ENCODE measurements at regions not wholly inside any gene's neighbourhood (a gene's known extent, or its start where the extent isn't known, plus 50 kb on each side); places are given as distances from the start of the nearest gene placed in this dataset.

- no CpG with 5 or more reads among the region's 3 CpGs for WGBS (ENCODE audit: extremely low coverage, insufficient read length, low lambda C conversion rate)
- Histone ChIP-seq H3K4me1 (ENCODE audit: insufficient read depth, low read length) (no peaks in the 10 kb centered on the region), H3K14ac (ENCODE audit: insufficient read depth, low read length) (no peak overlapping the region), H4K91ac (ENCODE audit: insufficient read length, low read depth, low read length) (no peak overlapping the region), H3K27me3 (ENCODE audit: insufficient read depth, low read length) (no peaks in the 10 kb centered on the region), H3K23ac (ENCODE audit: insufficient read length, low read depth, low read length) (no peak overlapping the region), H4K5ac (ENCODE audit: insufficient read length, low read depth, low read length) (no peak overlapping the region), H2AFZ (ENCODE audit: low read length) (no peak overlapping the region), H2AK5ac (ENCODE audit: insufficient read length, low read length) (no peak overlapping the region), H3K27ac (ENCODE audit: insufficient read length, low read depth, low read length) (no peak overlapping the region), H2BK12ac (ENCODE audit: insufficient read length, low read depth, low read length) (no peak overlapping the region), H3K4ac (ENCODE audit: low read depth, low read length) (no peak overlapping the region), H3K56ac (ENCODE audit: insufficient read length, low read depth, low read length) (no peak overlapping the region), H2BK5ac (ENCODE audit: insufficient read length, low read length) (no peak overlapping the region), H3T11ph (ENCODE audit: low read length) (no peak overlapping the region), H3K9me3 (ENCODE audit: control insufficient read depth, low read depth, low read length) (peaks cover 38% of the 10 kb centered on the region), H3K79me2 (ENCODE audit: insufficient read depth, low read length) (no peaks in the 10 kb centered on the region), H4K8ac (replicated peaks; ENCODE audit: insufficient read length, low read depth, low read length) (no peak overlapping the region), H2BK20ac (ENCODE audit: low read depth, low read length, poor library complexity, severe bottlenecking) (no peak overlapping the region), H2BK15ac (ENCODE audit: low read depth, low read length) (no peak overlapping the region), H3K23me2 (ENCODE audit: insufficient read length, low read depth, low read length, poor library complexity, severe bottlenecking) (no peaks in the 10 kb centered on the region), H4K20me1 (ENCODE audit: control insufficient read depth, insufficient read depth, insufficient read length) (no peaks in the 10 kb centered on the region), H3K18ac (ENCODE audit: insufficient read length, low read depth, low read length) (no peak overlapping the region), H3K4me2 (ENCODE audit: insufficient read depth, insufficient read length, low read length) (no peak overlapping the region), H3K79me1 (ENCODE audit: insufficient read depth, low read depth, low read length, poor library complexity, severe bottlenecking) (no peaks in the 10 kb centered on the region), H3K9ac (ENCODE audit: extremely low read depth, insufficient read length, low read length) (no peak overlapping the region), H2BK120ac (ENCODE audit: low read depth, low read length, poor library complexity, severe bottlenecking) (no peak overlapping the region)
- Mint-ChIP-seq H3K27me3 (ENCODE audit: low read depth) (no peaks in the 10 kb centered on the region), H3K27ac (no peak overlapping the region), H3K36me3 (ENCODE audit: insufficient read depth in 1 of 3, low read depth in 3 of 3) (peaks cover 42 to 75% (median 60%) of the 10 kb centered on the region in 3 experiments), H3K9me3 (peaks cover 56 to 78% of the 10 kb centered on the region in 2 experiments), H3K4me1 (no peaks in the 10 kb centered on the region), H3K4me3 (no peak overlapping the region)
- TF ChIP-seq CTCF (conservative IDR thresholded peaks at IDR 0.05), result no peak
- DNase-seq, result no peak
Observed at GRCh38 chr3:104281713-104282112, 1085.0 kb upstream of the ALCAM start.
